Natural killer cell (primary cell): ENCODE measurements at regions not wholly inside any gene's neighbourhood (a gene's known extent, or its start where the extent isn't known, plus 50 kb on each side); places are given as distances from the start of the nearest gene placed in this dataset.

ENCODE experiments used
- ATAC-seq, 3 donors: fragments of 150-1000 bp in 2 of 3; fragments of 200-7000 bp in 1 of 3; cut with Tn5 transposase; 1 replicate in 1 of 3; 2 replicates in 2 of 3; pipeline ENCODE4 v1.10.0; 2021; ENCODE audit warnings: mild to moderate bottlenecking in 2 of 3, moderate library complexity in 2 of 3
- DNase-seq, 2 donors: peaks; one replicate each; pipeline versions ENCODE4 v3.0.0 to v3.0.0-alpha.2; 2013 to 2021; ENCODE audit warnings: mixed read lengths in 1 of 2
- H3K27ac ChIP-seq: one replicate; pipeline ENCODE4 v1.5.1; 2013; ENCODE audit warnings: mild to moderate bottlenecking, low read length
- H3K27me3 ChIP-seq: one replicate; pipeline ENCODE4 v1.6.1; 2013; ENCODE audit warnings: low read length; ENCODE audit not compliant: control insufficient read depth, insufficient read depth
- H3K36me3 ChIP-seq: one replicate; pipeline ENCODE4 v1.6.1; 2013; ENCODE audit warnings: low read length; ENCODE audit not compliant: control insufficient read depth, insufficient read depth
- H3K4me1 ChIP-seq: one replicate; pipeline ENCODE4 v1.6.1; 2013; ENCODE audit warnings: low read length; ENCODE audit not compliant: control insufficient read depth, insufficient read depth
- H3K4me3 ChIP-seq: one replicate; pipeline ENCODE4 v1.5.1; 2013; ENCODE audit warnings: low read length
- H3K9me3 ChIP-seq: one replicate; pipeline ENCODE4 v1.6.1; 2013; ENCODE audit warnings: low read length; ENCODE audit not compliant: control insufficient read depth, insufficient read depth
- H3K27ac Mint-ChIP-seq, 2 donors: one replicate each; pipeline ENCODE4 v1.8.0; 2022; ENCODE audit warnings: mild to moderate bottlenecking in 2 of 2, mixed read lengths in 2 of 2, moderate library complexity in 1 of 2
- H3K27me3 Mint-ChIP-seq, 2 donors: one replicate each; pipeline ENCODE4 v1.8.0; 2022; ENCODE audit warnings: low read depth in 2 of 2, mixed read lengths in 2 of 2
- H3K36me3 Mint-ChIP-seq: one replicate; pipeline ENCODE4 v1.8.0; 2022; ENCODE audit warnings: mixed read lengths
- H3K4me1 Mint-ChIP-seq, 2 donors: one replicate each; pipeline ENCODE4 v1.8.0; 2022; ENCODE audit warnings: mixed read lengths in 2 of 2
- H3K4me3 Mint-ChIP-seq: one replicate; pipeline ENCODE4 v1.8.0; 2022; ENCODE audit warnings: mild to moderate bottlenecking, moderate library complexity, mixed read lengths
- H3K9me3 Mint-ChIP-seq, 2 donors: one replicate each; pipeline ENCODE4 v1.8.0; 2022; ENCODE audit warnings: mixed read lengths in 2 of 2
- CTCF ChIP-seq: fragments of 200-600 bp; IDR thresholded peaks from one replicate; pipeline ENCODE4 v1.8.0; 2022; ENCODE audit warnings: antibody characterized with exemption
- whole genome bisulfite sequencing: methylation state at CpG from one replicate; pipeline ENCODE4 v1.1.7; 2013; ENCODE audit warnings: missing lambda C conversion rate; ENCODE audit not compliant: insufficient coverage; 5-methylcytosine and 5-hydroxymethylcytosine counted together
- intact Hi-C: fragments of 100-400 bp; cut with micrococcal nuclease; formaldehyde crosslinking; loops from one replicate; pipeline ENCODE4 v1.14.2; 2022

DNA sequence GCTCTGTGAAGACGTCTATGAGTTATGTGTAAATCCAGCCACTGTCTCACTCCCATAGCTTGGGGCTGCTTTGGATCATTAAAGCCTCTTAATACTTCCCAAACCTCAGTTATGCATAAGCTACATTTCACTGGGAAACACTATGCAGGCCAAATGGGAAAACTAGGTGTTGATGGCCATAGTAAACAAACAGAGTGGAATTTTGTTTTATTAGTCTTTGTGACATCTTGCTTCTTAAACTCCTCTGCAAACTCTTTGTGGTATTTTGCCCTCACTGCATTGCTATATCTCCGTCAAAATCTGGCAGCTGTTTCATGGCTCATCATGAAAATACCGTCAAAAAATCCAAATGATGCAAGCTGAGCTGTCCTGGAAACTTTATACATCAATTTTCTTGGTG is 167.2 kb upstream of the HMHB1 start:
- Mint-ChIP-seq H3K4me1 (peaks cover 0 to 5% of the 10 kb centered on the region in 2 donors), H3K27ac (no peak overlapping the region), H3K4me3 (no peak overlapping the region), H3K36me3 (no peaks in the 10 kb centered on the region), H3K27me3 (no peaks in the 10 kb centered on the region), H3K9me3 (no peaks in the 10 kb centered on the region)
- TF ChIP-seq CTCF = no peak
- WGBS = 90% methylated on average over 2 of the region's 3 CpGs
- no peaks in the 10 kb centered on the region for H3K9me3 ChIP-seq
- intact Hi-C loops = no loop called here
- H3K36me3 ChIP-seq = no peaks in the 10 kb centered on the region
- no peak overlapping the region for H3K4me3 ChIP-seq
- no peak for ATAC-seq
- no peaks in the 10 kb centered on the region for H3K27me3 ChIP-seq
- DNase-seq = no peak
- H3K4me1 ChIP-seq = no peaks in the 10 kb centered on the region
- H3K27ac ChIP-seq = no peak overlapping the region

DNA sequence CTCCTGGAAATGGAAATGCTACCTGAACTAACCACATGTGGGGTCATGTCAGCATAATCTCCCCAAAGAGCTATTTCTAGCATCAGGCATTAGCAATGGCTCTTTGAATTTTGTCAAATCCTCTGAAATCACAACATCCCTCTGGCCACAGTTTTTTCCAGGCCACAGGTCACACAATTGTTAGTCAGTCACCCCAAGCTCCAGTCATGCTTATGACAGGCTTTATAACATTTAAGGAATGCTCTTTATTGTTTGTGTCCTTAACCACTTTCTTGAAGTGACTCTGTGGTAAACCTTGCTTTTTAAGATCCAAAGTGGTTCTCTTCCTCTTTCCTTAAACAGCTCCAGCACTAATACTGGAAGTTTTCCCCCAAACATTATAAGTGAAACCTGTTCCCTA is 169.2 kb upstream of the HMHB1 start:
- TF ChIP-seq CTCF = no peak
- no peaks in the 10 kb centered on the region for H3K4me1 ChIP-seq
- H3K27me3 Mint-ChIP-seq = no peaks in the 10 kb centered on the region
- no peak overlapping the region for H3K4me3 ChIP-seq
- H3K36me3 Mint-ChIP-seq = no peaks in the 10 kb centered on the region
- no peak for ATAC-seq
- H3K27ac Mint-ChIP-seq = no peak overlapping the region
- H3K9me3 ChIP-seq = no peaks in the 10 kb centered on the region
- no peaks in the 10 kb centered on the region for H3K9me3 Mint-ChIP-seq
- no peaks in the 10 kb centered on the region for H3K4me1 Mint-ChIP-seq
- H3K36me3 ChIP-seq = no peaks in the 10 kb centered on the region
- H3K27me3 ChIP-seq = no peaks in the 10 kb centered on the region
- intact Hi-C loops = no loop called here
- H3K4me3 Mint-ChIP-seq = no peak overlapping the region
- H3K27ac ChIP-seq = no peak overlapping the region
- DNase-seq = no peak

DNA sequence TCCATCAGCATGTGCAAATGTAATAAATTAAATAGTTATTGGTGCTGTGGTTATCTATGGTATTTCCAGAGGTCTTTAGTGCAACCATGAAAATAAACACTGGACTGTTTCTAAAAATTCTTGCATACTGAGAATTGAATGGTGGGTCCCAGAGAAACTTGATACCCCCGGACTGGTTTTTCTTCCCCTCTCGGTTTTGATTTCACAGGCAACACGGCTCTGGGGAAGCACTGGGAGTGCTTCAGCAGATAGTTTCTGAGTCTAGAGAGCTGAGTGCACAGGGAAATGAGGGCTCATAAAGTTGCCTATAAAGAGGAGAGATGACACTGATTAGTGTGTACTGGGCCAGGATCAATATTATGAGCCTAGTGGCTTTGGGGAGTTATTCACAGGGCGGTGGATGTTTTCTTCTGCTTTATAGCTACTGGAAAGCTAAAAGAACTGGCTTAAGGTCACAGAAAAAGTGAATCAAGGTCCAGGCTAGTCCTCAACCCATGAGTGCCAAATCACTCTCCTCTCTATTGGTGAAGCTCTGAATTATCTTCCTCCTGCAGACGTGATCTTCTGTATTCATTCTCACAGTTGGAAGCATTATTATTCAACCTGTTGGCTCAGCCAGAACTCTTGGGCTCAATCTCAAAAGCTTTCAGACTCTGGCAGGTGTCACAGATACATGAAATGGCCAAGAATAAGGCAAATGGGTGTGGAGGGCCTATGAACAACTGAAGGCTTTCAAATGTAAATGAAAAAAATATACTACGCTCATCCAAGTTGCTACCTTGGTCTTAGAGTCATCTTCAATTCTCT is 170.2 kb upstream of the HMHB1 start:
- 89% methylated on average over 6 of the region's 6 CpGs for WGBS
- no peak for DNase-seq
- H3K4me1 Mint-ChIP-seq = no peaks in the 10 kb centered on the region
- H3K9me3 ChIP-seq = no peaks in the 10 kb centered on the region
- H3K36me3 Mint-ChIP-seq = no peaks in the 10 kb centered on the region
- H3K9me3 Mint-ChIP-seq = no peaks in the 10 kb centered on the region
- no peaks in the 10 kb centered on the region for H3K36me3 ChIP-seq
- H3K27ac Mint-ChIP-seq = no peak overlapping the region
- no peak overlapping the region for H3K27ac ChIP-seq
- H3K4me3 ChIP-seq = no peak overlapping the region
- no peaks in the 10 kb centered on the region for H3K27me3 Mint-ChIP-seq
- intact Hi-C loops = no loop called here
- no peak for TF ChIP-seq CTCF
- ATAC-seq = no peak
- no peaks in the 10 kb centered on the region for H3K4me1 ChIP-seq
- no peaks in the 10 kb centered on the region for H3K27me3 ChIP-seq
- no peak overlapping the region for H3K4me3 Mint-ChIP-seq

- DNase-seq (no peak), ATAC-seq (no peak)
- Mint-ChIP-seq H3K4me1 (no peaks in the 10 kb centered on the region), H3K9me3 (no peaks in the 10 kb centered on the region), H3K4me3 (no peak overlapping the region), H3K27ac (no peak overlapping the region), H3K36me3 (no peaks in the 10 kb centered on the region), H3K27me3 (no peaks in the 10 kb centered on the region)
- Histone ChIP-seq H3K27ac (no peak overlapping the region), H3K4me1 (no peaks in the 10 kb centered on the region), H3K9me3 (no peaks in the 10 kb centered on the region), H3K27me3 (no peaks in the 10 kb centered on the region), H3K4me3 (no peak overlapping the region), H3K36me3 (no peaks in the 10 kb centered on the region)
- intact Hi-C loops = no loop called here
- TF ChIP-seq CTCF = no peak
- WGBS = 91% methylated on average over 4 of the region's 4 CpGs
Observed at GRCh38 chr5:143638654-143639053, 173.3 kb upstream of the HMHB1 start.
